ENCODE measurements at regions not wholly inside any gene's neighbourhood (a gene's known extent, or its start where the extent isn't known, plus 50 kb on each side); places are given as distances from the start of the nearest gene placed in this dataset.

- no peaks in the 10 kb centered on the region for H3K79me2 ChIP-seq (ENCODE audit: insufficient read depth, low read depth)
- no peaks in the 10 kb centered on the region for H3K4me1 ChIP-seq (ENCODE audit: low read depth, poor library complexity, severe bottlenecking)
- H4K20me1 ChIP-seq (ENCODE audit: insufficient read depth), result no peaks in the 10 kb centered on the region
- TF ChIP-seq CTCF (conservative IDR thresholded peaks at IDR 0.05; ENCODE audit: low read depth, low read length), result no peak
- H2AFZ ChIP-seq (ENCODE audit: low read depth), result no peak overlapping the region
- H3K27ac ChIP-seq, result no peak overlapping the region
- no peaks in the 10 kb centered on the region for H3K36me3 ChIP-seq (ENCODE audit: insufficient read depth)
- H3K4me2 ChIP-seq, result no peak overlapping the region
- no peak overlapping the region for H3K9ac ChIP-seq
- no peak overlapping the region for H3K4me3 ChIP-seq (IDR thresholded peaks at IDR 0.05; ENCODE audit: insufficient read depth, low read depth, low read length)
- H3K27me3 ChIP-seq (ENCODE audit: insufficient read depth, low read depth), result no peaks in the 10 kb centered on the region
These were observed 278.9 kb upstream of the STT3B start for GRCh38 chr3:31253782-31254181.

GRCh38 chr3:31254483-31254882, 278.2 kb upstream of the STT3B start:
- H3K4me3 ChIP-seq (IDR thresholded peaks at IDR 0.05; ENCODE audit: insufficient read depth, low read depth, low read length), result no peak overlapping the region
- no peaks in the 10 kb centered on the region for H3K36me3 ChIP-seq (ENCODE audit: insufficient read depth)
- no peak overlapping the region for H2AFZ ChIP-seq (ENCODE audit: low read depth)
- no peaks in the 10 kb centered on the region for H3K79me2 ChIP-seq (ENCODE audit: insufficient read depth, low read depth)
- no peak for TF ChIP-seq CTCF (conservative IDR thresholded peaks at IDR 0.05; ENCODE audit: low read depth, low read length)
- H3K4me1 ChIP-seq (ENCODE audit: low read depth, poor library complexity, severe bottlenecking), result no peaks in the 10 kb centered on the region
- no peak overlapping the region for H3K4me2 ChIP-seq
- H3K27me3 ChIP-seq (ENCODE audit: insufficient read depth, low read depth), result no peaks in the 10 kb centered on the region
- no peak overlapping the region for H3K9ac ChIP-seq
- H3K27ac ChIP-seq, result no peak overlapping the region
- no peaks in the 10 kb centered on the region for H4K20me1 ChIP-seq (ENCODE audit: insufficient read depth)

- H3K4me3 ChIP-seq (IDR thresholded peaks at IDR 0.05; ENCODE audit: insufficient read depth, low read depth, low read length), result no peak overlapping the region
These were observed 277.6 kb upstream of the STT3B start for GRCh38 chr3:31255007-31255581.

GRCh38 chr3:31262201-31262600, 270.5 kb upstream of the STT3B start:
- H3K27me3 ChIP-seq (ENCODE audit: insufficient read depth, low read depth), result no peaks in the 10 kb centered on the region
- no peaks in the 10 kb centered on the region for H3K4me1 ChIP-seq (ENCODE audit: low read depth, poor library complexity, severe bottlenecking)
- H3K79me2 ChIP-seq (ENCODE audit: insufficient read depth, low read depth), result no peaks in the 10 kb centered on the region
- no peaks in the 10 kb centered on the region for H3K36me3 ChIP-seq (ENCODE audit: insufficient read depth)
- no peaks in the 10 kb centered on the region for H4K20me1 ChIP-seq (ENCODE audit: insufficient read depth)
- no peak overlapping the region for H3K27ac ChIP-seq
- H2AFZ ChIP-seq (ENCODE audit: low read depth), result no peak overlapping the region
- TF ChIP-seq CTCF (conservative IDR thresholded peaks at IDR 0.05; ENCODE audit: low read depth, low read length), result no peak
- H3K4me2 ChIP-seq, result no peak overlapping the region
- no peak overlapping the region for H3K9ac ChIP-seq
- H3K4me3 ChIP-seq (IDR thresholded peaks at IDR 0.05; ENCODE audit: insufficient read depth, low read depth, low read length), result no peak overlapping the region

More at GRCh38 chr3:31255007-31255581, 277.6 kb upstream of the STT3B start:
- Histone ChIP-seq H3K4me1 (ENCODE audit: low read depth, poor library complexity, severe bottlenecking) (no peaks in the 10 kb centered on the region), H3K27ac (no peak overlapping the region), H2AFZ (ENCODE audit: low read depth) (no peak overlapping the region), H4K20me1 (ENCODE audit: insufficient read depth) (no peaks in the 10 kb centered on the region), H3K36me3 (ENCODE audit: insufficient read depth) (no peaks in the 10 kb centered on the region), H3K4me2 (no peak overlapping the region), H3K79me2 (ENCODE audit: insufficient read depth, low read depth) (no peaks in the 10 kb centered on the region), H3K27me3 (ENCODE audit: insufficient read depth, low read depth) (no peaks in the 10 kb centered on the region), H3K9ac (no peak overlapping the region)
- no peak for TF ChIP-seq CTCF (conservative IDR thresholded peaks at IDR 0.05; ENCODE audit: low read depth, low read length)
